RCC 7860 (cell line): ENCODE measurements at regions not wholly inside any gene's neighbourhood (a gene's known extent, or its start where the extent isn't known, plus 50 kb on each side); places are given as distances from the start of the nearest gene placed in this dataset.
"Not testable (repeated sequence)": the region's sequence is repeated elsewhere in the genome, so short reads cannot be mapped to it uniquely, and the experiment has no call there.

ENCODE experiments used
- DNase-seq: peaks from one replicate; pipeline ENCODE4 v3.0.0-alpha.2; 2015; ENCODE audit warnings: low spot score
- FAIRE-seq: peaks from 2 replicates; lab custom pipeline; 2012; peaks lifted over from hg19 to GRCh38; lab: Jason Lieb, UNC

DNA sequence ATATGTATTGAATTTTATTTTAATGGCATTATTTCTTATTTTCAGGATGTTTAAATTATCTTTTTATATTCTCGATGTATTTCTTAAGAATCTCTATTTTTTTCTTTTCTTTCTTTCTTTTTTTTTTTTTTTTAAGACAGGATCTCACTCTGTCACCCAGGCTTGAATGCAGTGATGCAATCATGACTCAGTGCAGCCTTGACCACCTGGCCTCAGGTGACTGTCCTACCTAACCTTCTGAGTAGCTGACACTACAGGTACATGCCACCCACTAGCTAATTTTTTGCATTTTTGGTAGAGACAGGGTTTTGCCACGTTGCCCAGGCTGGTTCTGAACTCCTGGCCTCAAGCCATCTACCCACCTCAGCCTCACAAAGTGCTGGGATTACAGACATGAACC is 143.8 kb upstream of the LAMA2 start:
- DNase-seq, result no peak
- FAIRE-seq, result no peak

DNA sequence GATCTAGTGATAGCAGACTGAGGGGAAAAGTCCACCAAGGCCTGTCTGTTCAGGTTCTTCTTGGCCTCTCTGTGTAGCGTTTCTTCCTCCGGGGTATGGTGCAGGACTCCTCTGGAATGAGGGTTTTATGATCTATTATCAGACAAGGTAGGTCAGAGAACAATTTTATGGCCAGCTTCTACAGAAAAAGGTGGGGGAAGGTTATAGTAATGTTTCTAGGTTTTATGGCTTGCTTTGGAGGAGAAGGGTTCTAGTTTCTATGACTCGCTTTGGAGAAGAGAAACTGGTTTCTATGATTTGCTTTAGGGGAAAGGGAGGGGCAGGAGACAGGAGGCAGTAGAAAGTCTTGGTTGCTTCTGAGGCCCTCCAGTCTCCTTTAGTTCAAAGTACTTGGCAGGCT is 144.8 kb upstream of the LAMA2 start:
- FAIRE-seq, result no peak
- no peak for DNase-seq

DNA sequence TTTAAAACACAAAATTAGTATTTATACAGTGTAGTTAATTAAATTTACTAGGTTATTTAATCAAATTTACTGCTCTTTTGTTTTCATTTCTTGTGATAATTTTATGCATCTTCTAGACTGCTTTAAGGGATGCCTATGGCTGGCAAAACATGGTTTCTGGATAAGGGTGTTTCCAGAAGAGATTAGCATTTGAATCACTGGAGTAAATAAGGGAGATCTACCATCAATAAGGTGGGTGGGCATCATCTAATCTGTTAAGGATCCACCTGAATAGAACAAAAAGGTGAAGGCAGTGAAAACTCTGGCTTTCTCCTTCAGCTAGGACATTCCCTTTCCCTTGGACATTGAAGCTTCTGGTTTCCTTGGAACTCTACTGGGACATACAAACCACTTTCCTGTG is 146.2 kb upstream of the LAMA2 start:
- DNase-seq (no peak), FAIRE-seq (no peak)

DNA sequence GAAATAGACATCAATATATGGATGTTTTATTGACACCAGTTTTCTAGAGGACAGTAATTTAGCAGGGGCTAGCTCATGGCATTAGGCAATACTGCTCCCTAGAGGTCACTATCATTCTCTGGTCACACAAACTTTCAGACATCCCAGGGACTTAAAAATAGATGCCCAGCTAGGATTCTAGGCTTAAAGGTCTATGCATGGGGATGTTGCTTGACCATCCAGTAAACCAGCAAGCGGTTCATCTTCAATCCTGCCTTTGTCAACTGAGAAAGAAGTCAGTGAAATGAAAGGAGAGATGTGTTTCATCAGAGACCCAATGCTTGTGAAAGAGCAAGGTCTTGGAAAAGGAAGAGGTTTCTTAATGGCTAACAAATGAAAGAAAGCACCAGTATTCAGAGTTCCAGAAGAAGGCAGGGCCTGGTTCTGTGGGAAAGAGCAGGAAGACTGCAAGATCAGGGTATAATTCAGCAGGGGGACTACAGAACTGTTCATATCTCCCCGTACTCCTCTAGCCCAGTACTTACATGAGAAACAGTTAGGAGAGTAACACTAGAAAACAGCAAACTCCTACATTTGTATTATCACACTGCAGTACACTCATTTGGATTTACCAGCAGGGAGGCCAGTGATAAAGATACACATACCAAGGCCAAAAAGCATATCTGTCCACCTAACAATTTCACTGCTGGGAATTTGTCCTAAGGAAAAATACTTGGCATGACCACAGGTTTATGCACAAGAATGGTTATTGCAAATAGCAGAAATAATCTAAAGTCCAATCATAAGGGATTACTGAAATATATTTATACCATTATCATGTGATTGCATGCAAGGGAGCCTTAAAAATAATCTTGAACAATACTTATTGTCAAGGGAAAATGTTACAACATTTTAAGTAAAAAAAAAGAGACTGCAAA is 151.4 kb upstream of the LAMA2 start:
- DNase-seq (peak; percentile 41), FAIRE-seq (peak; percentile 44)

DNA sequence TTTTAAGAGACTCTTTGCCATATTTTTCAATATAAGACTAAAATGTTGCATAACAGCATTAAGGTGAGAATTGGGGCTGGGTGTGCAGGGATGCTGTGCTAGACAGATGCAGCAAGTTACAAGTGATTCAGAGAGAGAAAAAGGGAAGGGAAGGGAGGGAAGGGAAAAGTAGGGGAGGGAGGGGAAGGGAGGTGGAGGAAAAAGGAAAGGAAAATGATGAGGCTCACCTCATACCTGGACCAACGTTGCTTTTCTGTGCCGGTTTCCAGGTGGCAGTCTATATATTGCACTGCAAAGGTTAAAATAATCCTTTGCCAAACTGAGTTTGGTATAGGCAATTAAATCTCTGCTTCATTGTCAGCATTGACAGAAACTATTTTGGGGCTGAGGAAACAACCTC is 155.4 kb upstream of the LAMA2 start:
- FAIRE-seq, result no peak
- no peak for DNase-seq

DNA sequence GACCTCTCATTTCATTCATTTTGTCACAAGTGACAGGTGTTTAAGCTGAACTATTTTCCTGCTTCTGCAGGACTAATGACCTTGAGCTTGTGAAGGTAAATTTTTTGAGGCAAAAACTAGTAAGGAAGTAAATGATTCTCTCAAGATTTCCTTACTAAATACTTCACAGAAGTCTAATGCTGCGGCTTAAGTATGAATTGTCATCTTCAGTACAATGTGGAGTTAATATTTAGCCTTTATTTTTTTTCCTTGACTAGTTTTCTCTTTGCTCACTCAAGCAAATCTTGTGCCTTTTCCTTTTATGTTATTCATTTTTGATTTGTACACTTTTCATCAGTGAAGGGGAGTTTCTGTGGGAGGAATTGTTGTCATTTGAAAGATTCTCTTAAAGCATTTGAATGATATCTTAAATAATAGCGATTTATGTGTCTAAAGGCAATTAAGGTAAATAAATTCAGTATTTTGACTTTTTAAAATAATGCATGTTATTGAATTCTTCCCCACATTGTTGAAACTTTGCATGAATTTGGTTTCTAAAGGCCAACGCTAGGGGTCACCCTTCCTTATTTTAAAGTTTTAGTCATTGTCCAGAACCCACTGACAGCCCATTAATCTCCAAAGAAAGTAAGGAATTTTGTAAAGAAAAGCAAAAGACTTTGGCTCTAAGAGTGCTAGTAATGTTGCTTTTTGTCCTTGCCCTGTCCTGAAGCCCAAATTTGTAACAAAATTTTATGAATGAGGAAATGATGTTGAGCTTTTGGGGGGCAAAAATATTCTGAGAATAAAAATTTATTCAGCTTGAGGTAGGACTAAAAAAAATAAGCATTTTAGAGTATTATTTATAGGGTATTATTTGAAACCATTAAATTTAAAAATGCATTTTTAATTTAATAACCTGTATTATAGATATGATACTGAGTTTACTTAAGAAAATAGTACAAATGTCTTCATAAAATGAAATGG is 157.4 kb upstream of the LAMA2 start:
- peak; percentile 63 for DNase-seq
- peak; percentile 96 for FAIRE-seq

DNA sequence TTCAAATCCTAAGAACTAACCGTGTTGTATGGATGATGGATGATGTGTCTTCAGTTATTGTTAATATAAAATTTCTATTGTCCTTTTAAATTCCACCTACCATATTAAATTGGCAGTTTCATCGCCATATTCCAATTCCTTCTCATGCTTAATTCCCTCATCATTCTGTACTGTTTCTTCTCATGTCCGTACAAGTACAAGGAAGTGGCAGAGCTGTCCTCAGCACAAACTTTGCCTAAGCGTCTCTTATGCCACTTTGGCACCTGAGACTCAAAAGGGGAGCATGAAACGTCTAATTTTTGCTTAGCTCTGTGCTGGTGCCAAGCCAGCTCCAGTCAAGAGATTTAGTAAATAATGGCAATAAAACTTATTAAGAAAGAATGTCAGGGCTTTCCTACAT is 158.2 kb upstream of the LAMA2 start:
- FAIRE-seq, result no peak
- DNase-seq, result no peak

DNA sequence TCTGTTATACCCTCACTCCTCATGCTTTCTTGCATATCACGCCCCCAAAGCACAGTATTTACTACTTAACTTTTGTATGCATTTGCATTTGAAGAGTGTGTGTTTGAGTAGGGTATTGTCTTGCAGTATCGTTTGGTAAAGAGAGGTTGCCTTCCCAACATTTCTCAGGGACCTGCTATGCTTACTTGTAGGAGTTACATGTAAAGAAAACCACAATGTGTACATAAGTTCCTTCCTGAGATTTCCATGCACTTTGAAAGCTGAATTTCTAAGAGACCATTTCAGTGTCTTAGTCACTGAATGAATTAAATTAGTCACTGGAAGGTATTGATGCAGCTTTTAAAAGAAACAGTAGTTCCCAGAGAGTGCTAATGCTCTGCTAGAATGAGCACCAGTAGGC is 159.3 kb upstream of the LAMA2 start:
- FAIRE-seq (peak; percentile 78), DNase-seq (peak; percentile 51)

DNA sequence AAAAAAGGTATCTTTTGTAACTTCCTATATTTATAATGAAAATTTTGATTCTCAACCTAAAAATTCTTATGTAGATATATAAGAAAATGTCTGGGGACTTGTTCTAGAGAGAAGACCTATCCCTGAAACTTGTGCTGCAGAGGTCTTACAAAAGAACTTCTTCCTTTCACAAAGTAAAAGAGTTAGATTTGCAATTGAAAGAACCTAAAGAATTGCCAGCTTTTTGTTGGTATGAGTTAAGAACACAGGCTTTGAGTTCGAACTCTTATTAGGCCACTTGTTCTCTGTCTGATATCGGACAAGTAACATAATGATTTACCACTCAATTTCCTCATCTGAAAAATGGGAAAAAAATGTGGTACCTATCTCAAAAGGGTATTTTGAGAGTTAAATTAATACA is 162.0 kb upstream of the LAMA2 start:
- DNase-seq, result no peak
- FAIRE-seq, result no peak

DNA sequence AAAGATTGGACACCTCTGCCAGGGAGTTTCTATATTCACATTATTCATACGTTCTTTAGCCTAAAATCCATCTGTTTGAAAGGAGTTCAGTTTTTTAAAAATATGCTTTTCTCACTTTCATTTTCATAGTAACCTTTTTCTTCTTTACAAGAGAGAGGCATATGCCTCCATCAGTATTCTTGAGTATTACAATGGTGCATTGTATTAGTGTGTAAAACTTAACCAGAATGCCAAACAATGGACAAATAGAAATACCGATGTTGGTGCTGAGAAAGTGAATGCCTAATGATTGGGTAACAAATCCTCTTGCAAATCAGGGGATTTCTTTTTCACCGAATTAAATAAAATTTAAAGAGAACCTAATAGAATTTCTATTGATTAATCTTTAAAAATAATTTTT is 163.2 kb upstream of the LAMA2 start:
- DNase-seq (no peak), FAIRE-seq (no peak)

DNA sequence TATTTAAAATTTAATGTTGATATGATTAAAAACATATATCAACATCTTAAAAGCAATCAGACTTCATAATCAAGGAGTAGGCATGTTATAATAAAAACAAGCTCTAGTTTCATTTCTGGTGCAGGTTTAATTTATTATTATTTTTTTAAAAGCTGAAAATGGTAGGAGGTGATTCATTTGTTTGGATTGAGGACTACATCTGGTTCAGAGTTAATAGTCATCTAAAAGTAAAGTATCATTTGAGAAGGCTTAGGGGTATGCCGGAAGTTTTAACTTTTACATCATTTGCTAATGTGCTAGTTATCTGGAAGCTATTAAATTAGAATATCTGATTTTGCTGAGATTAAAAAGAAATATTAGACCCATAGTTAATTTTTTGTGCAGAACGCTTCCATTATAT is 169.5 kb upstream of the LAMA2 start:
- no peak for FAIRE-seq
- DNase-seq, result no peak

DNA sequence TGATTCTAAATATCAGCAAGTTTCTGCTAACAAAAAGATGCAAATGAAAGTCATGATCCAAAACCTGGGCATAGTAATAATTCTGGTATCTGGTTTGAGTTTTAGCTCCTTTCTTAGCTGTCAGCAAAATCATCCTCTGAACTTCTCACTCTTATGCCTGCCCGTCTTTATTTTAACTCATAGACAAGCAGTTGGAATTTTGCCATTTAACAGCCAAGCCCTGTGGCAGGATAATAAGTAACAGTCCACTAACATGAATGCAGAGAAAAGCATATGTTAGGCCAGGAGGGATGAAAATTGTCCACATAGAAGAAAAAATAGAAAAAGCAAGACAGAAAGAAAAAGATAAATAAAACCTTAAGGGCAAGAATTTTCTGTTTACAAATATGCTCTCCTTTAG is 170.0 kb upstream of the LAMA2 start:
- DNase-seq, result no peak
- peak; percentile 71 for FAIRE-seq

DNA sequence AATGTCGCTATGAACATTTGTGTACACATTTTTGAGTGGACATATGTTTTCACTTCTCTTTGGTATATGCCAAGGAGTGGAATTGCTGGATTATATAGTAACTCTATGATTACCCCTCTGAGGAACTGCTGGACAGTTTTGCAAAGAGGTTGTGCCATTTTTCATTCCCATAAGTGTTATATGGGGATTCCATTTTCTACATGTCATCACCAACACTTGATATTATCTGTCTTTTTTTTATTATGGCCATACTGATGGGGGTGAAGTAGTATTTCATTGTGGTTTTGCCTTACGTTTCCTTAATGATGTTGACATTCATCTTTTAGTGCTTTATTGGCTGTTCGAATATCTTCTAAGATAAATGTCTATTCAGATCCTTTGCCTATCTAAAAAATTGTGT is 171.8 kb upstream of the LAMA2 start:
- DNase-seq (no peak), FAIRE-seq (no peak)

DNA sequence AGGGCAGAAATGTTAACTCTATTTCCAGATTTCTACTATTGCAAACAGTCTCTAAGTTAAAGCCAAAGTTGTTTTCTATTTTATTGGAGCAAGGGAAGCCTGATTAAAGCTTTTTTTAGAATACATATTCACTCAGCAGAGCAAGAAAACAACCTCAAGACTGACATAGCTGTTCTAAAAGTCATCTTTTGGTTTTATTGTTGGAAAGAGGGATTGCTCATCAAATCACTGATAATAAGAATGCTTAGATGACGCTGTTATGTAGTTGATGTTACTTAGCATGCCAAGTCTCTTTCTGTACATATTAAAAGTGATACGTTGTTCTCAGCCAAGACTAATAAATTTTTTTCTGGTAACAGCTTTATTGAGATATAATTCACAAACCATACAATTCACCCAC is 172.6 kb upstream of the LAMA2 start:
- no peak for FAIRE-seq
- no peak for DNase-seq

DNA sequence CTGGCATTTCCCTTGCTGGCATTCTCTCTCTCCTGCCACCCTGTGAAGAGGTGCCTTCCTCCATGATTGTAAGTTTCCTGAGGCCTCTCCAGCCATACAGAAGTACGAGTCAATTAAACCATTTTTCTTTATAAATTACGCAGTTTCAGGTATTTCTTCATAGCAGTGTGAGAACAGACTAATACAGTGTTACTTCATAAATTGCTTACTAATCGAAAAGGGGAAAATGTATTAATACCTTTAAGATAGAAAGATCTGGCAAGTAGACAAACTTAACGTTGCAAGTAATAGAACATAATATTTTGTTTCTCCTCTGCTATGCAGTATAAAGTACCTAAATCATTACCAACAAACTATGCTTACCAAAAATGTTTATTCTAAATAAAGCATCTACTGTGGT is 178.3 kb upstream of the LAMA2 start:
- no peak for DNase-seq
- FAIRE-seq, result no peak

DNA sequence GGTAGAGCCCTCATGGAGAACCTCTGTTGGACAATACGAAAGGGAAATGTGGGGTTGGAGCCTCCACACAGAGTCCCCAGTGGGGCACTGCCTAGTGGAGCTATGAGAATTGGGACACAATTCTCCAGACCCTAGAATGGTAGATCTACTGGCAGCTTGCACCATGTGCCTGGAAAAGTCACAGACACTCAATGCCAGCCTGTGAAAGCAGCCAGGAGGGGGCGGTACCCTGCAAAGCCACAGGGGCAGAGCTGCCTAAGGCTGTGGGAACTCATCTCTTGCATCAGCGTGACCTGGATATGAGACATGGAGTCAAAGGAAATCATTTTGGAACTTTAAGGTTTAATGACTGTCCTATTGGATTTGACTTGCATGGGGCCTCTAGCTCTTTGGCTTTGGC is 179.1 kb upstream of the LAMA2 start:
- not testable (repeated sequence) for DNase-seq, FAIRE-seq

DNA sequence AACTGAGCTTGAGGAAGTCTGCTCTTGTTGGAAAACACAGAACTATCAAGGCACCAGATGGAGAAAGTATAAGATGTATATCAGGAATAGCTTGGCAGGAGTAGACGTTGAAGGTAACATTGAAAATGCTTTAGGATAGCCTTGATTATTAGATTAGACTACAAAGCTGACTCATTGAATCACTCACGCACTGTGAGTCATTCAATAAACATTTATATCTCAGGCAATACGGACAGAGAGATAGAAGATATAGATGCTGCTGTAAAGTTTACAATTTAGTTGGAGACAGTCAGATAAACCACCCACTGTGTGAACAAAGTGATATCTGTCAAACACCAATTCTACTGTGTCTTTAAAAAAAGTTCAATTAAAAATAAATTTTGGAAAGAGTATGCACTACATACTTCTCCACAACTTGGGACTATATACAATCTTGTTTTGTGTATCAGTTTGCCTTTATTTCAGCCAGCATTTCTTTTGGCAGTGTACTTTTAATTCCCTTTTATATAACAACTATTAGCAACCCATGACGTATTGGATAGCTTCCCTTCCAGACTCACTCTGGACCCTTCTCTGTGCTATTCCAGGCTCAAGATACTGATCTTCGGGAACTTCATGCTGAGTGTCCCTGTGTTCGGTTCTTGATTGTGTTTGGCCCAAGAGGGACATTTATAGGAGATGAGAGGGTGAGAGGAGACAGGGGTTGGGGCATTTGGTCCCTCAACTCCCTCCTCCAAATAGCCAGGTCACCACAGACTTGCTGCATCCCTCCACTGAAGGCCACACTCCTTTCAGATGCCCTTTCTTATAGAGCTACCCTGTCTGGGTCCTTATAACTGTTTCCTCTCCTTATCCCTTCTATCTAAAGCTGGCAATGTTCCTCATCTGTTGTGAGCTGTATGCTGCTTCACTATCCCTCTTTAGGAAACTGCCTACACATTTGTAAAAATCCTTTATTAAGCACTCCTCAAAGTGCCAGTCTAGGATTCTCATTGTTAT is 176.6 kb upstream of the PTPRK start:
- DNase-seq (peak; percentile 42), FAIRE-seq (peak; percentile 74)

DNA sequence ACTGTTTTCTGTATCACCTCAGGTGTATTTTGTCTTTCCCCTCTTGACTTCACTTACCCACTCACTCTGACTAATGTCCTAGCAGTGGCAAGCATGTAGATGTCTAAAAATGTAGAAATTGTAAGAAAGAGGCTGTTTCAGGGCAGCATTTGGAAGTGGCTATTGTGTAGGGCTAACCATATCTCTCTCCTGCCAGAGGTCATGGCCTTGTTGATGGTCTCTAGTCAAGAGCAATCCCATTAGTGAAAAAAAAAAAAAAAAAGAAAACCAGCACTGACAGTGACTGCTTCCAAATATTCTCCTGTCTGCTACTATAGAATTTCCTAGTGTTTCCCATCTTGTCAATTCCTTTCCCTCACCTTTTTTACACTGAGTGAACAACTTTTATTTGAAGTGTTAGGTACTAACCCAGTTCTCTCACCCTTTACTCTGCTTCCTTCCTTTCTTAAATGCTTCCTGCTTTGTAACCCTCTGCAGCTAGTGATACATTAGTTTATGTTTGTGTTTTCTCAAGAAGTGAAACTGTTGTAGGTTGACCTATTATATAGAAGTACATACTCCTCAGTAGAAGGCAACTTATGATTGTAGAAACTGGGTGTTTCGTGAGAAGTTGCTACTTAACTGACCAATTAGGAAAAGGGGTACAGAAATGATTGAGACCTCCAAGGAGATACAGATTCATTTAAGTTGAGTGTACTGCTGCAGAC is 174.1 kb upstream of the PTPRK start:
- FAIRE-seq (no peak), DNase-seq (no peak)

DNA sequence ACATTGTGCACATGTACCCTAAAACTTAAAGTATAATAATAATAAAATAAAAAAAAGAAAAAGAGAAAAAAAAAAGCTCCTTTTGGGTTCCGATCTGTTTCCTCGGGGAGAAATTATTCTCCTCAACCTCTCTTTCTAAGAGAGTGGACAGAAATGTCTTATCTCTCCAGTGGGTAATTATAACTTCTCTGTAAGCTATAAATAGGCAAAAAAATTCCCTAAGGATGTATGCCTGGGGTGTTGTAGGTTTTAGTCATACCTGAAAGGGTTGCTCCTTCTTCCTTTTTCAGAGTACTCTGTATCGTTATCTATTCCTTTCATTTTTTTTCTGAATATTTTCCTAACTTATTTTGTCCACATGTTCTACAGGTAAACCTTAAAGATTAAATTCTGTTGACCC is 169.7 kb upstream of the PTPRK start:
- no peak for DNase-seq
- FAIRE-seq, result no peak

DNA sequence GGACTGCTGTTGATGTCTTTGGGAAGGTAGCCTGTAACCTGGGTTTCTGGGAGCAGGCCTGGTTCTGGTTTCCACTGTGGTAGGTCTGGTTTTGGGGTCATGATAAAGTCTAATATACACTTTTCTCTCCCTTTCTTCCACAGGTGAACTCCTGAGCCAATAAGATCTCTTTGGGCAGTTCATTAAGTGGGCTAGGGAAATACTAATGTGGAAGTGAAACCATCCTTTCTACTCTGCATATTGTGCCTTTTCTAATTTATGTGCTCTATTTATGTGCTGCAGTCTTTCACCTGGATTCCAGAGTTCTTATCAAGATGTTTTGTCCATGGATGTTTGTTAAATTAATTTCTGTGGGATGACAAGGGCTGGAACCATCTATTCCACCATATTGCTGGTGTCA is 165.7 kb upstream of the PTPRK start:
- DNase-seq, result no peak
- FAIRE-seq, result no peak
